GM18909 (cell line): ENCODE measurements at regions not wholly inside any gene's neighbourhood (a gene's known extent, or its start where the extent isn't known, plus 50 kb on each side); places are given as distances from the start of the nearest gene placed in this dataset.

Experiments
- ATAC-seq: cut with Tn5 transposase; IDR thresholded peaks from one replicate; pipeline ENCODE4 v1.9.1; 2021; ENCODE audit warnings: mild to moderate bottlenecking; ENCODE audit not compliant: unreplicated experiment, poor library complexity

- no peak for ATAC-seq
Measured at GRCh38 chr10:44203535-44203934, 181.4 kb downstream of the CXCL12 start.

DNA sequence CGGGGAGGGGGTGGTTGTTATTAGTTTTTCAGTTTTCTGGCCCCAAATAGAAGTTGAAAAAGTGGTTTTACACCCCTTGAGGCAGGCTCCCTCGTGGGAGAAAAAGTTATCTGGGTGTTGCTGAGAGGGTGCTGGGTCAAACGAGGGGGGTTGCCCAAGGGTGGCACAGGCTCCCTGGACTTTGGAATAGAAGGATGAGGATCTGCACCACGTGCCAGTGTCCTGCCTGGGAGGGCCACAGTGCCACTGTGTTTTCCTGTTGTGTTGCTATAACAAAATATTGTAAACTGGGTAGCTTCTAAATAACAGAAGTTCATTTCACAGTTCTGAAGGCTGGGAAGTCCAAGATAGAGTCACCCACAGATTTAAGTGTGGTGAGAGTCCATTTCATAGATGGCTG, 181.9 kb downstream of the CXCL12 start:
- no peak for ATAC-seq

- no peak for ATAC-seq
Measured at GRCh38 chr10:44201656-44202055, 183.2 kb downstream of the CXCL12 start.

DNA sequence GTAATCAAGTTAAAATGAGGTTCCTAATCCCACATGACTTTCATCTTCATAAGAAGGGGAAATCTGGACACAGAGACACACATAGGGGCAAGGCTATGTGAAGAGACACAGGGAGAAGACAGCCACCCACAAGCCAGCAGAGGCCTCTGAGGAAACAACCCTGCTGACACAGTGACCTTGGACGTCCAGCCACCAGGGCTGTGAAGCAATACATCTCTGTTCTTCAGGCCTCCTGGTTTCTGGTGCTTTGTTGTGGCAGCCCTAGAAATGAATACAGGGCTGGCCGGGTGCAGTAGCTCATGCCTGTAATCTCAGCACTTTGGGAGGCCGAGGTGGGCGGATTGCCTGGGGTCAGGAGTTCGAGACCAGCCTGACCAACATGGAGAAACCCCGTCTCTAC, 183.9 kb downstream of the CXCL12 start:
- ATAC-seq: no peak

GRCh38 chr10:44199991-44200655, 184.8 kb downstream of the CXCL12 start:
- no peak for ATAC-seq

DNA sequence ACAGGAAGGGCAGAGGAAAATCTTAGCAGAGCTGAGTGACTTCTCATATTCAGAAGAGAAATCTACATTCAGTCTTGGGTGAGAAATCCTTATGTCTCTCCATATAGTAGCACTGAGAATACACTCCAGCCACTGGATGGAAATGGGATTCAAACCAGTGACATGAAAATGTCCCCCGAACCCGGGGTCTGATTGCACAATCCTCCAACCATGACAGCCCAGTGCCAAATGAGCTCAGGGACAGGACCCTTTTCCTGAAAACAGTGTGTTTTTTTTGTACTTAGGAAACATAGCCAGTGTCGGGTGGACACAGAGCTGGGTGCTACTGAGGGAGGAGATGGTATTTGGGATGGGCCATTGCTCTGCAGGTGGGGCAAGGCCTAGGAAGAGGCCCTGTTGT, 185.6 kb downstream of the CXCL12 start:
- no peak for ATAC-seq

GRCh38 chr10:44198780-44199097, 186.2 kb downstream of the CXCL12 start:
- ATAC-seq: no peak

DNA sequence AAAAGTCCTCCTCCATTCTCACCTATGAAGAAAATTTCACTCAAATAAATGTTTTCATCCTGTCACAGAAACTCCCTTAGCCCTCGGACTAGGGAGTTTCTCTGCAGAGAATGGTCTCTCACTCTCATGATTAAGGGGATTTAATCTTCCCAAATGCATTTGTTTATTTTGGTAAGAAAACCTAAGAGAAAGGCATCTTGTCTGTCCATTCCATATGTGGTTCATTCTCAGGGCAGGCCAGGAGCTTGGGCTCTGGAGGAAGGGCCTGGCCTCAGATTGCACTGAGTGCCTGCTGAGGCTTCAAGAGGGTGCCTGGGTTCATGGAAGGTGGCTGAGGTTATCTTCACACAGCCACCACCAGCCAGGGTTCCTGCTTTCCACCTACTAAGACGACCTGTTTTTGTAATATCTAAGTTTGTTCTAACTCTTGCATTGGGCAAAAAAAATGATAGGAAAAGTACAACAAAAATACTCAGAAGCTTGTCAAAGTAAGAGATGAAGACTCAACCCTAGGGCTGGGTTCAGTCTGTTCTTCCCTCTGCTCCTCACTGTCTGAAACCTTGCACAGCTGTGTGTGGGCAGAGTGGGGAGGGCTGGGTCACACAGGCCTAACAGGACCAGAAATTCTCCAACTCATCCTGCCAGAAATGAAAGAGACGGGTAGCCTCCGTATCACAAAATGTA, 186.7 kb downstream of the CXCL12 start:
- ATAC-seq: no peak

- no peak for ATAC-seq
Measured at GRCh38 chr10:44197646-44198045, 187.3 kb downstream of the CXCL12 start.

DNA sequence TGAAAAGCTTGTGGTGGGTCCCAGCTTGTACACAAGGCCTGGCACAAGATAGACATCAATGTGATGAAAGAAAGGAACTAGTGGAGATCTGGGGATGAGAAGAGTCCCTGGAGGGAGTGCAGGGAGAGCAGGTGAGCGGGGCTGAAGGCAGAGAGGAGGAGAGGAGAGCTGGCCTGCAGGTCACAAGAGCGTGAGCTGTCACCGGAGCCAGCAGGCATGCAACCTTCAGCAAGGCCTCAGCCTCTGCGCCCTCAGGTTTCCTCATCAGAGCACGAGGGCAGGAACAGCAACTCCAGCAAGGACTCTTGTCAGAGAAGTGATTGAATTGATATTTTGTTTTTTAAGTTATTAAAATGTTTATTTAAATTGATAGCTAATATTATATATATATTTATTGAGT, 188.6 kb downstream of the CXCL12 start:
- no peak for ATAC-seq

DNA sequence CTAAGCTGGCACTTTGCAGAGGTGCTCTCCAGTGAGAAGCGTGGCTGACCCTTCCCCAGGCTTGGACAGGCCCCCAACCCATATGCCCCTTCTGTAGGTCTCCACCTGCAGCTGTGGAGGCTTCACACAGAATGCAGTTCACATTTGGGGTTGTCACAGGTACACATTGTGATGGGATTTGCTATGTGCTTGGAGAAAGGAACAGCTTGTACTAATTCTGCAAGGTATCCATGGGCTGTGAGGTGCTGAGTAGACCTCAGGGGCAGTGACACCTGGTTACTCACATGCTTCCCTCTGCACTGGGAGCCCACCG, 188.9 kb downstream of the CXCL12 start:
- no peak for ATAC-seq

GRCh38 chr10:44195112-44196007, 189.5 kb downstream of the CXCL12 start:
- no peak for ATAC-seq

- ATAC-seq: no peak
Measured at GRCh38 chr10:44194435-44194834, 190.5 kb downstream of the CXCL12 start.

DNA sequence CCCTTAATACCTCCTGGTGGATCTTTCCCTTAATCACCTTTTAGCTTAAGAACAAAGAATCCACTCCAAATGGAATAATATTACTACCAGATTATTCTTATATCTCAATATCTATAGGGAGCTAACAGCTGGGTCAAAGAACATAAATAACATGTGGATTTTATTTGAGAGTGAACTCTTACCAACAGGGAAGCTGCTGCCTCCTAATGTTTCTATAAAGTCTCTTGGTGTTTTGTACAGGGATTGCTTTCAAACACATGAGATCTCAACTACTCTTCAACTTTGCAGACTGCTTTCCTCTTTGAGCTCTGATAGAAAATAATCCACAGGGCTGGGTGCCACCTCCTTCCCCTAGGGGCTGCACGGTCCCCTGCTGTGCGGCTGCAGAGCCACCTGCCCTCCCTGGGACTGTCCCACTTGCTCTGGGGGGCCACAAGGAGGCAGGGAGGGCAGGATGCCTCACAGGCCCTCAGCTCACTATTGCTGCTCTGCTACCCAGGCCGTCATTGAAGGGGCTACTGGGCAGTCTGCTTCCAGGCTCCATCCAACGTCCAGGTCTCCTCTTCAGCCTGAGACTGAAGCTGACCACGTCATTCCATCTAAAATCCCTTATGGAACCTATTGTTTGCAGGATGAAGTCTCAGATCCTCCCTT, 191.2 kb downstream of the CXCL12 start:
- ATAC-seq: no peak

DNA sequence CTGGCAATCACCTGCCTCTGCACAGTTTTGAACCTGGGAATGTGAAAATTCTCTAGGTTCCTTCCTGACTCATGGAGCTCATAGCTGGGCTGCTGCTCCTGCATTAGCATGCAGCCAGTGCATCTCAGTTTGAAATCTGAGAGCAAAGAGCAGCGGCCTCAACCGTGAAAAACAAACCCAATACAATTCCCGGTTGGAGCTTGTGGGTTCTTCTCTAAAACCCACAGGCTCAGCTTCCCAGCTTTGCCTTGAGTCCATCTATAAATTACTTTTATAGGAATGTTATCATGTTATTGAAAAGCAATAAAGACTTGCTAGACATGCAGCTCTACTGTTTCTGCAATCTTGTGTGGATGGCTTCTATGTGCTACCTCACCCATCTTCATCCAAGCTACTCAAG, 191.7 kb downstream of the CXCL12 start:
- no peak for ATAC-seq

DNA sequence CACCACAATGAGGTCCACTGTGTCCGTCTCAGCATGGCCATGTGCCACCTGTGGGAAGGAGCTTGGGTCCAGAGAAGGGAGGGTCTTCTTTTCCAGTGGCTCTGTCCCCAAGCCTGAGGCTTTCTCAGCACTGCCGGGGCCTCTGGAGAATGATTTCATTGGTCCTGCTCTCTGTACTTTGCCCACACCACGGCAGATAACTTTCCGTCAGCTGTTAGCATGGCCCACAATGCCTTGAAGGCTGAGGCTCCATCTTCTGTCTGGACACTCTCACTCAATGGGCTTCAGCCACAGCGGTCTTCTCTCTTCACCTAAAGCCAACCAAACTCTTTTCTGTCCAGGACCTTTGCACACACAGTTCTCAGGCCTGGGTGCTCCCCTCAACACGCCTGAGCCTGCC, 192.5 kb downstream of the CXCL12 start:
- ATAC-seq: no peak

GRCh38 chr10:44190541-44190940, 194.4 kb downstream of the CXCL12 start:
- no peak for ATAC-seq

GRCh38 chr10:44186821-44187220, 198.1 kb downstream of the CXCL12 start:
- no peak for ATAC-seq

GRCh38 chr10:44186150-44186549, 198.7 kb downstream of the CXCL12 start:
- no peak for ATAC-seq

GRCh38 chr10:44185315-44185666, 199.6 kb downstream of the CXCL12 start:
- ATAC-seq: no peak

DNA sequence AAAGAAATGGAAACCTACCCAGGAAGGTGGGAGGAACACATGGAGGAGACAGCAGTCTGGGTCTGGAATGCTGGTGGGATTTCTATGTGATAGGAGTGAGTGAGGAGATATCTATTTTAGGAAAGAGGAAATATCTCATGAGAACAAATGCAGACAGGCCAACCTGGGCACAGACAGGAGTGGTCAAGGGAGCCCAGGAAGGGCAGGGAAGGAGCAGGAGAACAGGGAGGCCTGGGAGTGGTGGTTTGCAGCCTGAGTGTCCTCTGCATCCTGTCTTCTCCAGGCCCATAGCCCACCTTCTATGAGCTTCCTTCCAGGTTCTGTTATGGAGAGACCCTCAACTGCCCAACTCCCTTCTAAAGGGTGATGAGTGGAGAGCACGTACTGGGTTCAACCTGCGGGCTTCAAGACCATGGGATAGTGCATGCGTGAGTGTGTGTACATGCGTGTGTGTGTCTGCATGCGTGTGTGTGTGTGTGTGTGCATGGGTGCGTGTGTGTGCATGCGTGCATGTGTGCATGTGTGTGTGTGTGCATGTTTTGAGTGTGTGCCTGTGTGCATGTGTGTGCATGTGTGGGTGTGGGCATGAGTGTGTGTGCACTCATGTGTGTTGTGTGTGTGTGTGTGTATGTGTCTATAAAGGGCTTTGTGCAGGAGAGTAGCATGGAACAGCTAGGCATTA, 200.1 kb downstream of the CXCL12 start:
- ATAC-seq: no peak
